ENCODE measurements at regions not wholly inside any gene's neighbourhood (a gene's known extent, or its start where the extent isn't known, plus 50 kb on each side); places are given as distances from the start of the nearest gene placed in this dataset.
A peak's percentile ranks its signal among the peaks of the same experiment; 100 is the strongest.

DNA sequence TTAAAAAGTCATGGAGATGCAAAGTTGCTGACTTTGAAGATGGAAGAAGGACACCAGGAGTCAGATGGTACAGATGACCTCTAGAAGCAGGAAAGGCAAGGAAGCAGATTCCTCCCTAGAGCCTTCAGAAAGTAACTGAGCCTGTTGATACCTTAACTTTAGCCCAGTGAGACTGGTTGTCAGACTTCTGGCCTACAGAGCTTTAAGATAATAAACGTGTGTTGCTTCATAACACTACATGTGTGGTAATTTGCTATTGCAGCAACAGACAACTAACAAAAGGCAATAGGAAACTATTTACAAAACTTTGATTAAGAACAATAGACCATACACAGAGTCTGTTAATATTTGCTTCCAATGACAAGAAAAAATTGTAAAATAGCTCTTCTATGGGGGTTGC is 102.0 kb upstream of the USP38 start:
- no peak for DNase-seq (ENCODE audit: low spot score)

DNA sequence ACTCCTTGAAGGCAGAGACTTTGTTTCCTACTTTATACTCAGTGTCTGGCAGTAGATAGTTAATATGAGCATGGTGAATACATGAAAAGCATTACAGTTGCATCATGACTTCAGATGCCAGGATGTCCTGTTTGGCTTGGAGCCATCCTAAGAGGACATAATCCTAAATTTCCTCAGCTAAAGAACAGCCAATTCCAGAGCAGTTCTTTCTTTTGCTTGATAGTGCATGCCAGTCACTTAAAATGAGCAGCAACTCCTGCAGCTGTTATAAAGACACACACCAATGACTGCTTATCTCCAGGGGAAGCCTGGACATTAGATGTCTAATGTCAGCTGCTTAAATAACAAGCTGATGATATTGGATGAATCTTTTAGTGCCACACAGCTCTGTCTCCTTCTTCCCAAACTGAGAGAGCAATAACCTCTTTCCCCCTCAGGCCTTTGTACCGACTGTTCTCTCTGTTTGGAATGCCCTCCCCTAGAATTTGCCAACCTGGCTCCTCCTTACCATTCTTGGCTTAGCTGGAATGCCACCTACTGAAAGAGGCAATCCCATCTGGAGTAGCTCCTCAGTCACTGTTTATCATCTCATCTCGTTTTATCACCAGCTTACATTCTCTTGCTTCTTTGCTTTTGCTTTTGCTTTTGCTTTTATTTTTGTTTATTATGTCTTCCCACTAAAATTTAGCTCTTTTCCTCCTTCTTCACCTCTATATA is 100.8 kb upstream of the USP38 start:
- DNase-seq (ENCODE audit: low spot score) = peak; percentile 6

DNA sequence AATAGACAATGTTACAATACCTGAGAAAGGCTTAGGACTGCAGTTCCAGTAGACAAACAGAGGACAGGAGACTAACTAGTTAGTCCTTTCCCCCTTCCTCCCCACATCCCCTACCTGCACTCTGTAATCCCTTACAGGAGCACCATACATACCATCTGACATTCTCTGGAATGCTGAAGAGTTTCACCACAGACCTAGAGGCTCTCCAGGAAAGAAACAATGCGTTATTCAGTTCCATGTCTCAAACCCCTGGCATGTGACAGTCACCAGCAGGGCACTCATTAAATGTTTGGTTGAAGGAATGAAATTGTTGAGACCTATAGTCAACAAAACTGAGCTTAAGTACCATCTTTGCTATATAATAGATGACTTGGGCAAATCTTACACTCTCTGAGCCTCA is 100.2 kb upstream of the USP38 start:
- DNase-seq (ENCODE audit: low spot score) = no peak

DNA sequence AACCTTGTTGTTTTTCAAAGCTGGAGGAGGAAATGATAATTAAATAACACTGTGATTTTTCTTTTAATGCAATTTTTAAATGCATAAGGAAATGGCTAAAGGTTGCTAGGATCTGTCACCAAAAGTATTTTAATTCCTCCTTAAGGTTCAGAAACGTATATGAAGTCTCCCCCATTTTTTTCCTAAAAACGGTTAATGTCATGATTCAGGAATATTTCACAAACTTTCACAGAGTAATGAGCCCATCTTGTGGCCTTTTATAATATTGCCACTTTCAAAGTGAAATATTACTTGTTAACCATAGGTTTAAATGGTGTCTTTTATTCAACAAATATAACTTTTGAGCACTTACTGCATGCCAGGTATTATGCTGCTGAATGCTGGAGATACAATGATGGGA is 99.5 kb upstream of the USP38 start:
- DNase-seq (ENCODE audit: low spot score) = no peak

DNA sequence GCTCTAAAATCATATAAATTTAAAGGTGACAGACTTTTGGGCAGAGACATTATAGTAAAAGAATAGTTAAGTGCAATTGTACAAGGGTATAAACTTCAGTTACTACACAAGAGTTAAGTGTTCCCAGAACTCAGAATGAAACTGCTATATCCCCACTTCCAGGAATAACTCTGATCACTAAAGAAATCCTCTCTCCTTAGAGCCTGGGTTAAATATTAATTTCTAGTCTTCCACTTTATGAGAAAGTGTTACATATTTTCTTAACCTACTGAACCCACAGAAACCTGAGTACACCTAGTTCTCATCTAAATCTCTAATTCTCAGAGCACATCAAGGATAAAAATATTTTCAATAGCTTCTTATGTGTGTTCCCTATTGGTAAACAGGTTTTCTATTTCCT is 99.1 kb upstream of the USP38 start:
- no peak for DNase-seq (ENCODE audit: low spot score)

DNA sequence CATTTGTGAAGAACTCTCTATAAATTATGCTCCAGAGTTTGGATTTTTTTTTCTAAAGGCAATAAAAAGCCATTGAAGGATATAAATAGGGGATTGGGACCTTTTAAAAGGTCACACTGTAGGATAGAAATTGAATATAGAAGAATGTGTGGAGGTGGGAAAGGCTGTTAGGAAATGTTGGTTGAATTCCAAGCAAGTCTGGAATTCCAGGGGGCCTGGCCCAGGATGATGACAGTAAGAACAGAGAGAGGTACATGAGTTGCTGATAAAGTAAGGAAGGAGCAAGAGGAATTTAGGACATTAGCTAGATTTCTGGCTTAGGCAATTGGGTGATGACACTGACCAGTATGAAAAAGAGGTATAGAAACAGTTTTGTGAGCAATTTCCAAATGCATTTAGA is 95.4 kb upstream of the USP38 start:
- DNase-seq (ENCODE audit: low spot score) = no peak

DNA sequence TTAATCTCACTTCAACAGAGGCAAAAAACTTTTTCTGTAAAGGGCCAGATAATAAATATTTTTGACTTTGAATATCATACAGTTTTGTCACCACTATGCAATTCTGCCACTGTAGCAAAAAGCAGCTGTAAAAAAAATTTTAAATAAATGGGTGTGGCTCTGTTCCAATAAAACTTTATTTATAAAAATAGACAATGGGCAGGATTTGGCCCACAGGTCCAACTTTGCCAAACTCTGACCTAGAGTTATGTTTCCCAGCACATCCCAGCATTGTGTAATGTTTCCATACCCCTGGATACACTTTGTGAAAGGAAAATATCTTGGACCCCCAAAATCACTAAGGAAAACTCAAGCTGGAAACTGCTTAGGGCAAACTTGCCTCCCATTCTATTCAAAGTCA is 94.9 kb upstream of the USP38 start:
- no peak for DNase-seq (ENCODE audit: low spot score)

DNA sequence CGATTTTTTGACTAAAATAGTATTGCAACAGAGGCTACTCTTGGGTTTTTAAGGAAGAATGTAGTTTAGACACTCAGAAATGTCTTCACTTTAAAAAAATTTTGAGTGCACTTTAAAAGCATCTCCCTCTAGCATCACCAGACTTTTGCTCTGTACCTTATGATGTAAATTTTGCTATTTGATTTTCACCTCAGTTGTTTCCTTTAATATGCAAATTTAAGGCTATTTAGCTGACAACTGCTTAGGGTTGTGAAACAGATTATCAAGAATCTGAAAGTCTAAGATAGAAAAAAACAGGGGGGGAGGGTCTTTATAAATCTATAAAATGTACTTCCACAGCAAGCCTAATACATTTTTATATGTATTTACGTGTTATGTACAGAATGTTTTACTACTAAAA is 92.9 kb upstream of the USP38 start:
- DNase-seq (ENCODE audit: low spot score) = no peak

DNA sequence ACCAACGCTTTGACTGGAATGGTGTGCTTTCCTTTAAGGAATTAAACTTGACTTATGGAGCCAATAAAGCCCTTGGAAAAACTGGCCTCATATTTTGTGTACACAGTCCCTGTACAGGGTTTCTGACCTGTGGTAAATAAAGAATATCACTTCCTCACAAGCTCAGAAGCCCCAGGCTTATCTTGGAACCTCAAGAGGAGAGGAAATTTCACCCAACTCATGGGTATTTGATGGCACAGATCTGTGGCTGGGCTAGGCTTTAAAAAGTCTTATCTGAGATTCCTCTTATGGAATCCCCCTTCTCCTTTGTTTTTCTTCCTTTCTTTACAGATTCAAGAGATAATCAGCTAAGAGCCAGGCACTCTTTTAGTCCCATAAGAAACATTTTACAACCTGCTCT is 89.3 kb upstream of the USP38 start:
- no peak for DNase-seq (ENCODE audit: low spot score)

DNA sequence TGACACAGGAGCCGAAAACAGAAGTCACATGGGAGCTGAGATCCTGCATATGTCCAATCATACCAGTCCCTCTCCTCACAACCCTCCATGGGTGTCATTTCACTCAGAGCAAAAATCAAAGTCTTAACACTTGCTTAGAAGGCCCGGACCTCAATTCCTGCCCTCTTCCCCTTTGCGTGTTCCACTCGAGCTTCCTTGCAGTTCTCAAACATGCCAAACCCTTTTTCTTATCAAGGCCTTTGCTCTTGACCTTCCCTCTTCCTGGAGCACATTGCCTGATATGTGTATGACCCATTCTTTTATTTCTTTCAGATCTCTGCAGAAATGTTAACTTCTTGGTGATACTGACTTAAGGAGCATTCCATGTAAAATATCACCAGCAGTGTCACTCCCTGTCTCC is 87.0 kb upstream of the USP38 start:
- no peak for DNase-seq (ENCODE audit: low spot score)

DNA sequence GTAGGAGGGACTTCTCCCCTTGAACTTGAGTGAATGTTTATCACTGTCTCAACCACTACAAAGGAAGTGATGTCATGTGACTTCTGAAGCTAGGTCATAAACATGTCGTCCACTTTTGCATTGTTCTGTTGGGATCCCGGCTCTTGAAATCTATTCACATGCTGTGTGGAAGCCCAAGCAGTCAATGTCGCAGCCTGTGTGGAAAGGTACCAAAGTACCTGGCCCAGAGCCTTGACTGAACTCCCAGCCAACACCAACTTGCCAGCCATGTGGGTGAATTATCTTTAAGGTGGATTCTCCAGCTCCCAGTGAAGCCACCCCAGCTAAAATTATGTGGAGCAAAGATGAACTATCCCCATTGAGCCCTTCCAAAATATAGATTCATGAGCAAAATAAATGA is 85.0 kb upstream of the USP38 start:
- no peak for DNase-seq (ENCODE audit: low spot score)

DNA sequence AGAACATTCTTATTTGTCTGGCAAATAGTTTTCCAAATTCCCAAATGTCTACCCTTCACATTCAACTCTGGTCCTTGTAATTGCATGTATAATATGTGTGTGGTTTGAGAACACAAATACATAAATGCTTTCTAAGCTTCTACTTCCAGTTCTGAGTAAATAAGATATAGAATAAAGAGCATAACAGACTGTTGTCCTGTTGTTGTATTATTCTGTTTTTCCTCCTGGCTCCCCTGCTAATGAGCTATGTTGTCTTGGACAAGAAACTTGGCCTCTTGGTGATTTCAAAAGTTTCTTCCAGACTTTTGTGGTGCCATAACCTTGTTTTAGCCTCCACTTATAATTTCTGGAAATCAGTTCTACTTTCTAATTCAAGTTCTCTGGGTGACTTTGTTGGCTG is 75.3 kb upstream of the USP38 start:
- no peak for DNase-seq (ENCODE audit: low spot score)

DNA sequence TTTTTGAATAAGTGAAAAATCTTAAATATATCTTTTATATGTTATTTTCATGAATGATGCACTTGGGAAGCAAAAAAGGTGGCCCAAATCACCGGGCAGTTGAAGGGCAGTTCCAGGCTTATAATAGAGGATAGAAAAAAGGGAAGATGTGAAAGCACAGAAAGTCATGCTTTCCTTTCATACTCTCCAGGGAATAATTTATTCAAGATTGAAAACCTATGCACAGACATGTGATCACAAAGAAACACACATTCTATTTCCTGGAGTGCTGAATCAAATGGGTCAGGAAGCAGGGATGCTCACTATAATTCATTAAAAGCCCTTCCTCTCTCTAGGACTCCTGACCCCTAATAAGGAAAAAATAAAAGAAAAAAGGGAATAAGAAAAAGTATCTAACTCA is 66.1 kb upstream of the USP38 start:
- no peak for DNase-seq (ENCODE audit: low spot score)

DNA sequence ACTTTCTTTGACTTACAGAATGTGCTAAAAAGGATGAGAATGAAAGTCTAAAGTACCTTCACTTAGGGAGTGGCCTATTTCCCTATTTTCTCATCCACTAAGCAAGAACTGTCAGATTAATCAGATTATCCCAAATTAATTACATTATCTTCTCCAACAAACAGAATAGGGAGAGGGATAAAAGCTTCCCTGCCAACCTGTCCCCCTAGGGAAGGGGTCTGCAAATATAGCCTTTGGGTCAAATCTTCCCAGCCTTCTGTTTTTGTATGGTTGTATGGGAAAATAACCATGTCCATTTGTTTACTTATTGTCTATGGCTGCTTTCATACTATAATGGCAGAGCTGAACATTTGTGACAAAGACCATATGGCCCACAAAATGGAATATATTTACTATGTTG is 57.1 kb upstream of the USP38 start:
- no peak for DNase-seq (ENCODE audit: low spot score)

DNA sequence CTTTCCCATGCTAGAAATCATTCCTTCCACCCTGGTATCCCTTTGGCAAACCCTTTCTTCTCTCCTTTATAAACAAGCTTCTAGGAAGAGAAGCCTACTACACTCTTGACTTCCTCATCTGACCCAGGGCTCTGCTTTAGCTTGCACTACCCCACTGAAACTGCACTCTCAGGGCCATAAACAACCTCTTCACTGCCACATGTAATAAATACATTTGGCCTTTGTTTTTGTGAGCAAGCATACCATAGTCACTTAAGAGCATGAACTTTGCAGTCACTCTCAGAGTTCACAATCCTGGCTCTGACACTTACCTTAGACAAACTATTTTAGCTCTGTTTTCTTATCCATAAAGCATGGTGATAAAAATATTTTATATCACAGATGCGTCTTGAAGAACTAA is 50.7 kb upstream of the USP38 start:
- no peak for DNase-seq (ENCODE audit: low spot score)
